PC-9 (cell line): ENCODE measurements at regions not wholly inside any gene's neighbourhood (a gene's known extent, or its start where the extent isn't known, plus 50 kb on each side); places are given as distances from the start of the nearest gene placed in this dataset.

Experiments
- EZH2 ChIP-seq: fragments of 200-600 bp; sonication (generic); IDR thresholded peaks from 2 replicates; pipeline ENCODE4 v1.8.0; 2017; ENCODE audit warnings: antibody characterized with exemption, low read depth
- TF ChIP-seq, protein P1 (sequence below): fragments of 200-600 bp; sonication (generic); conservative IDR thresholded peaks from 2 replicates; pipeline ENCODE4 v1.6.1; 2017; ENCODE audit warnings: mixed run types, antibody characterized with exemption, mild to moderate bottlenecking, moderate library complexity

DNA sequence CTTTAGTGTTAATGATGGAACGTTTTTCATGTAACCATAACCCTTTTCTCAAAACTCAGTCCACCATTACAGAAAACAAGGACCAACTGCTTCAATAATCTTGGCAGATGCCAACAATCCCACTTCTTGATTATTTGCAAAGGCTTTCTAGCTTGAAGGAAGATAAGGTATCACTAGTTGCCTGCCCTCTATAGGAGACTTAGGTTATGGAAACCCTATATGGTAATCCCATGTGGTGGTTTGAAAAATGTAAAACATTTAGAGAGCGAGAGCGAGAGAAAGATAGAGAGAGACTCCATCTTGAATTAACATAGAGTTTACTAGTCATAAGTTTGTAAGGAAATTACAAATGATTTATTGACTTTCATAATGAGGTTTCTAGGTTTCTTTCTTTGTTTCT, 1627.5 kb upstream of the TENM3 start:
- TF ChIP-seq, protein P1, sequence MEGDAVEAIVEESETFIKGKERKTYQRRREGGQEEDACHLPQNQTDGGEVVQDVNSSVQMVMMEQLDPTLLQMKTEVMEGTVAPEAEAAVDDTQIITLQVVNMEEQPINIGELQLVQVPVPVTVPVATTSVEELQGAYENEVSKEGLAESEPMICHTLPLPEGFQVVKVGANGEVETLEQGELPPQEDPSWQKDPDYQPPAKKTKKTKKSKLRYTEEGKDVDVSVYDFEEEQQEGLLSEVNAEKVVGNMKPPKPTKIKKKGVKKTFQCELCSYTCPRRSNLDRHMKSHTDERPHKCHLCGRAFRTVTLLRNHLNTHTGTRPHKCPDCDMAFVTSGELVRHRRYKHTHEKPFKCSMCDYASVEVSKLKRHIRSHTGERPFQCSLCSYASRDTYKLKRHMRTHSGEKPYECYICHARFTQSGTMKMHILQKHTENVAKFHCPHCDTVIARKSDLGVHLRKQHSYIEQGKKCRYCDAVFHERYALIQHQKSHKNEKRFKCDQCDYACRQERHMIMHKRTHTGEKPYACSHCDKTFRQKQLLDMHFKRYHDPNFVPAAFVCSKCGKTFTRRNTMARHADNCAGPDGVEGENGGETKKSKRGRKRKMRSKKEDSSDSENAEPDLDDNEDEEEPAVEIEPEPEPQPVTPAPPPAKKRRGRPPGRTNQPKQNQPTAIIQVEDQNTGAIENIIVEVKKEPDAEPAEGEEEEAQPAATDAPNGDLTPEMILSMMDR: no peak
- no peak for TF ChIP-seq EZH2
